ENCODE measurements at regions not wholly inside any gene's neighbourhood (a gene's known extent, or its start where the extent isn't known, plus 50 kb on each side); places are given as distances from the start of the nearest gene placed in this dataset.

DNA sequence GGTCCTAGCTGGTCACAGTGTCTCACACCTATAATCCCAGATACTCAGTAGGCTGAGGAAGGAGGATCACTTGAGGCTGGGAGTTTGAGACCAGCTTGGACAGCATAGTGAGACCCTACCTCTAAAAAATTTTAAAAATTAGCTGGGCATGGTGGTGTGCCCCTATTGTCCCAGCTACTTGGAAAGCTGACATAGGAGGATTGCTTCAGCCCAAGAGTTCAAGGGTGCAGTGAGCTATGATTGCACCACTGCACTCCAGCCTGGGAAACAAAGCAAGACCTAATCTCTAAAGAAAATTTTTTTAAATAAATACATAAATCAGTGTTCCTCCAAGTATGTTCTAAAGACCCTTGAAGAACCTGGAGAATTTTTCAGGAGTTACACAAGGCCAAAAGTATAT, 50.6 kb upstream of the GNAO1 start:
- DNase-seq (ENCODE audit: low read depth in 4 of 4, low spot score in 2 of 4), result no peak

DNA sequence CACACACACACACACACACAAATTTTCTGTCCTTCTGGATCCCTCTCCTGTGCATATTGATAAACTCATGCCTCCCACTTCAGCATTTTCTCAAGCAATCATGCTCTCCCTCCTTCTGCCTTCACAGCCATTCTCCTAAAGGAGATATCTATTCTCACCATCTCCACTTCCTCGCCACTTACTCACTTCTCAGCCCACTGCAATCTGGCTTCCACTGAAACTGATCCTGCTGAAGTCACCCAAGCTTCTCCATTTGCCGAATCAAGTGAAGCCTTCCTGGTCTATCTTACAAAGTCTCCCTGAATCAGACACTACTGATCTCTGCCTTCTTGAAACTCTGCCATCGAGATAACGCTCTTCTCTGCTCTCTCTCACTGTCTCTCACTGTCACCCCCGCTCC, 54.0 kb upstream of the GNAO1 start:
- DNase-seq (ENCODE audit: low read depth in 4 of 4, low spot score in 2 of 4), result no peak

DNA sequence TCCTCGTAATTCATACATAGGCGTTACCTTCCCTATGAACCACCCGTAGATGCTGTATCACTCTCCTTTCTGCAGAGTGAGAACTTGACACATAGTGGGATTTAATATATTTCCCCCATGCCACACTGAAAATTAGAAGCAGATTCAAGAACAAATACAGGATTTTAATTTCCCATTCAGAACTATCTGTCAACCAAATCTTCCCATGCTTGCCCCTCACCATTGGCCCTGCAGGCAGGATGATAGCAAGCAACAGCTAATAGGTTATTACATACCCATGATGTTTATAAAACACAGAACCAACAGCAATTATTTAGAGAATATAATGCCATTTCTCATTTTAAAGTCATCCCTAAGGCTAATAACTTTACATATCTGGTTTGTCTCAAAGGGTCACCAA, 55.0 kb upstream of the GNAO1 start:
- no peak for DNase-seq (ENCODE audit: low read depth in 4 of 4, low spot score in 2 of 4)

DNA sequence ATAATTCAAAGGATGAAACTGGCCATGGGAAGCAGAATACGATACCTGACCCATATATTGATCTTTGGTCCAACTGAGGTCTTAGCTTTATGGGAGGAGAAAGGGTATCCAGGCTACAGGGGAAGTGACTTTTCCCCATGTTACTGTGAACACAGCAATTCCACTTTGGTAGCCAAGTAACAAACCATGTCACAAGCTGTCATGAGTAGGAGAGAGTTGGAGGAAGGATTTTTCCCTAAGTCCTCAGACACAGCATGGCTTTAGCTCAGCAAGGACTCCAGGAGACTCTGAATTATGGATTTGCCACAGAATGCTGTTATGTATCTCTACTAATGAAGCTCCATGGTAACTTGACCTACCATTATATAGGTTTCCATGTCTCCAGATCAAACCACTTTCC, 56.5 kb upstream of the GNAO1 start:
- no peak for DNase-seq (ENCODE audit: low read depth in 4 of 4, low spot score in 2 of 4)

DNA sequence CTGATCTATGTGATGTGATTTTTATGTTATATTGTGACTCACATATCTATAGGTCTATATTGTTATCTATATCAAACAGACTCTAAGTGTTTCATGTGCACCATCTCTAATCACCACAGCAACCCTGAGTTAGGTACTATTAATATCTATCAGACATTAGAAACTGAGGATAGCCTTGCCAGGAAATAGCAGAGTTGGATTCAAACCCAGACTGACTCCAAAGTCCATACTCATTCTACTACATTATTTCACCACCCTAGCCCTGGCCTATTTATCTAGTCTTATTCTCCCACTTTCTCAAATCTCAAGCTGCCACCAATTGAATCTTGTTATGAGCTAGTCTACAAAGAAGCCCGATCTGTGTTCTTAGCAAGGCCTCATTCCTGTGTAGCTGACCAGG, 65.4 kb upstream of the GNAO1 start:
- no peak for DNase-seq (ENCODE audit: low read depth in 4 of 4, low spot score in 2 of 4)

DNA sequence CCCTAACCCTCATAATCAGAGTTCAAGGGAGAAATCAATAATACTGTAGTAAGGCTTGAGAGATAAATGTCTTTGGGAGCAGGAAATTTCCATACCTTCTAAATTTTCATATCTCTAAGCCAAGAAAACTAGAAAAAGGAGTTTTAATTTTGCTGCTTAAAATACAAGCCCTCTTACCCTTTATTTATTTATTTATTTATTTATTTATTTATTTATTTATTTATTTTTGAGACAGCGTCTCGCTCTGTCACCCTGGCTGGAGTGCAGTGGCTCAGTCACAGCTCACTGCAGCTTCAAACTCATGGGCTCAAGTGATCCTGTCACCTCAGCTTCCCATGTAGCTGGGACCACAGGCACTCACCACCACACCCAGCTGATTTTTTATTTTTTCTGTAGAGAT, 69.0 kb upstream of the GNAO1 start:
- no peak for DNase-seq (ENCODE audit: low read depth in 4 of 4, low spot score in 2 of 4)

DNA sequence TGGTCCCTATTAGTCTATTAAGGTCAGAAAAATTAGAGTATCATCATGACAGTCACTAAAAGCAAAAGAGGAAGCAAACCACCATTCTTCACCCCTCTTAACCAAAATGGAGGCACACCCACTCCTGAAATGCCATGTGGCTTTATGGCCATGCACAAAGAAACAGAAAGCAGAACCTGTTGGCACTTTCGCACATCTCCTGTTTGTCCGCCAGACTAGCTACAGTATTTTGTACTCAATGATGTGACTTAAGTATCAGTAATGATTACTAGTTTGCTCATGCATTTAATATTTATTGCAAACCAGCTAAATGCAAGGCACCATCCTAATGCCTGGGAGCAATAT, 70.2 kb upstream of the GNAO1 start:
- DNase-seq (ENCODE audit: low read depth in 4 of 4, low spot score in 2 of 4), result no peak

DNA sequence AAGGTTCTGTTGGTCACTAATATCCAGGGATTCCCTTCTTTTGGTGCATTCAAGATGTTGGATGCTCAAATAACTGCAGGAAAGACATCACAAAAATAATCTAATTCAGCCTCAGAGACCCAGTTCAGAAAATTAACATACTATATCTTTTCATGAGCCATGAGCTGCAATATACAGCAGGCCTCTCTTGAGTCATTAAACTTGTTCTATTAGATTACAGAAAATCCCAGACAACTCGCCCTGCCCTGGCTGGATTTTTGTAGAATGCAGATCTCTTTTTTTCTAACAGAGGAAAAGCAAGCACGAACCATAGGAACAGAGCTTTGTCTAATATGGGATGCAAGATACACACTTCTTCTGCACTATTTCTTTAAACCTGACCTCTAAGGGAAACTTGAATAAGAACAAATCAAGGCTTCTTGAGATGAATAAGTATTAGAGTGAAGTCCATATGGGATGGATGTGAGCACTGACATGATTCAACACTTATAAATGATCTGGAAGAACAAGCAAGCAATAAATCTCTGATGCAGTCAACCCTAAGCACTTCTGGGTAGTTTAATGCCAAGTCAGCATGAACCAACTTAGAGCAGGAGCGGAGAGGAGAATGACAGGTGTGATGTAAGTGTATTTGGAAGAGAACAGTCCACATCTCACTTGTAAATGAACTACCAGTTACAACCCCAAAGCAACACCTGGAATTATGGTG, 70.7 kb upstream of the GNAO1 start:
- no peak for DNase-seq (ENCODE audit: low read depth in 4 of 4, low spot score in 2 of 4)

DNA sequence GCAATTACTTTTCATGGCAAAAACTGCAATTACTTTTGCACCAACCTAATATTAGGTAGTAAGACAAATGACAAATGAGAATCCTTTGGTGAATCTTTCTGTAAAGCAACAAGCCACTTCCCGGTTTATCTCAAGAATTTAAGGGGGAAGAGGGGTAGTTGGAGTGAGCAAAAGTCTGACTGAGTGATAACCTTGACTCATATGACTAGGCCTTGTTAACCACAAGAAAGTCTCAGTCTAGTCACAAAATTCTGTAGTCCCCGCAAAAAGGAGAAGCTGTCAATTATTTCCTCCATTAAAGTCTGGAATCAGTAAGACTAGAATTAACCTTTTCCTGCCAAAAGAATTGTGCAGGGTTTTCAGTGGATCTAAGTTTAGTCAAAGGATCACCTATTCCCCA, 72.2 kb upstream of the GNAO1 start:
- no peak for DNase-seq (ENCODE audit: low read depth in 4 of 4, low spot score in 2 of 4)

DNA sequence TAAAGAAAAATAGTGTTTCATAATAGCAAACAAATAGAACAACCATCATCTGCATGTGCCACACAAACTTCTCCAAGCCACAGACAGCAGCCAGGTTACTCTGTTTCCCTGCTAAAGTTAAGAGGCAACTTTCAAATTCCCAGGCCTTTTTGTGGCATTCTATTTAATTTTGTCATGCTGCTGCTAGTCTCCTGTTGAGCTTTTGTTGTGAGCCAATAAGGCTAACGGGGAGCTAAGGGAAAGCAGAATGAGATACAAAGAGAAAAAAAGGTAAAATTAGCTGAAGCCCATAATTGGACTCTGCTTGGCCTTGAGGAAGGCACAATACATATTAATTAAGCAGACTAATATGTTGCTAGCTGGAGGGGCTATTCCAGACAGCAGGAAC, 74.7 kb upstream of the GNAO1 start:
- DNase-seq (ENCODE audit: low read depth in 4 of 4, low spot score in 2 of 4), result no peak

DNA sequence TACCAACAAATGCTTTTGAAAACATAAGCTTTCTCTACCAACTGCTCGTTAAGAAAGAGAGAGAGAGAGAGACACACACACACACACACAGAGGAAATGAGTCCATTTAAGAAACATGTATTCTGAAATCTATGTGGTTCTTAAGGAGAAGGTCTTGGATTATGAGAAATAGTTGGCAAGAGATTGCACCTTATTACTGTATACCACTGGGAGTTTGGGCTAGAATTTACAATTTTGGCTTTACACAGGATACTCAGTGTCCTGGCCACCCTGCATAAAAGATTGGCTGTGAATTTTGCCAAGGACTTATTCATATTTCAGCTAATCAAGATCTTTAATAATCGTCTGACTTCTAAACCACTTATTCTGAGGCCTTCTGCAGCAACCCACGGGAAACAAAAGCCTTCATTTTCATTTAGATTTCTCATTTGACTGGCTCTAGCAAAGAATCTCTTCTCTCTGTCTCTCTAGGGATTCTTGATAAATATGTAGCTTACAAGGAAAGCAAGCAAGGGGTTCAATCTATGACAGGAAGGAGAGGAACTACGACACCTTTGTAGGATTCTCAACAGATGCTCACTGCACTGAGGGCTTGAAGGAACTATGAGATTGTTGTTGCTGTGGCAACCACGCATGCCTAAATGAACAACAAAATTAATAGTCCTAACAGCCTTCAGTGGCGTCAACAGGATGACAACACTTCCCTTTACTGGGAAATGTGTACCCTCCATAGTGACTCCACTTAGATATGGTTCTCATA, 75.3 kb upstream of the GNAO1 start:
- no peak for DNase-seq (ENCODE audit: low read depth in 4 of 4, low spot score in 2 of 4)

DNA sequence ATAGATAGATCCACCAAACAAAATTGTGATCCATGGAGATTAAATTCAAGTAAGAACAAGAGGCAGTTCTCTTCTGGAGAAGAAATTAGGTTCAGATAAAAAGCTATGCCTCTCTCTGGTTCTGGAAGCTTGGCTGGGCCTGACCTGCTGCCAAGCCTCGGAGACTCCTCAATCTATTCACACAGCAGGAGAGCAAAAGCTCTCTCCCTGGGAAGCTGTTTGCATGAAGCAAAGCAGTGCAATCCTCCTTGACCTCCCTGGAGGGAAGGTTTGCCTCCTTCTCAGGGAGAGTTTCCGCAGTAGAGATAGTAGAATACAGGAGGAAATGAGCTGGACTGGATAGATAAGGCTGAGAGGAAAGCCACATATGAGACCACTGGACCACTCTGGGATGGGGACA, 78.1 kb upstream of the GNAO1 start:
- no peak for DNase-seq (ENCODE audit: low read depth in 4 of 4, low spot score in 2 of 4)

DNA sequence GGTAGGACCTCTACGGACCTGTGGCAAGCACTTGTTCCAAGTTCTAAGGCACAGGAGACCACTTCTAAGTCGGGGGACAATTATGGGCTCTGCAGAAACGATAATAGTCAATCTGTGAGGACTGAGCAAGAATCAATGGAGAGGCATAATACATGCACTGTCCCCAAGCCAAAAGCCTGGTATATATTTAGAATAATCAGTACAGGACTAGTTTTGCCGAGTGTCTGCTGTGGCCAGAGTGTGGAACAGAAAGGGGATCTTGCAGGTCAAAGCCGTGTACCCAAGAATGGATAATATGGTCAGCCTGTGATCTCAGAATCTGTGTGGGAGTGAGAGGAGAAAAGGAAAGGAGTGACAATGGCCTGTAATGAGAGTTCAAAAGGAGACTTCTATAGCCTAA, 80.2 kb upstream of the GNAO1 start:
- no peak for DNase-seq (ENCODE audit: low read depth in 4 of 4, low spot score in 2 of 4)

DNA sequence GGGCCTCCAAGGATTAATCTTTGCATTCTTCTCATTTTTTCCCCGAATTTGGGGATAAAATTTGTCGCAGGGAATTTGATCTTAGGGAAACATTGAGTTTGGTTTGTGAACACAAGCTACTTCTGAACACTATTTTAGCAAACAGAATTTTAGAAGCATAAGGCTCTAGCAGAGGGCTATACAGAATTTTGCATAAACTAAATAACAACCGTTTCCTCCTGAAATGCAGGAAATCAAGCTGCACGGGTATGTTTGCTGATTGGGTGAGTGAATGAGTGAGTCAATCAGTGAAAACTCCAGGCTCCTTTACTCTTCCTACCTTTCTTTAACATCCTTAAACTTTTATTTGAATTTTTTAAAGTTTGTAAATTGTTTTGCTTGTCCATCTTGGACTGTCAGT, 81.3 kb upstream of the GNAO1 start:
- no peak for DNase-seq (ENCODE audit: low read depth in 4 of 4, low spot score in 2 of 4)

DNA sequence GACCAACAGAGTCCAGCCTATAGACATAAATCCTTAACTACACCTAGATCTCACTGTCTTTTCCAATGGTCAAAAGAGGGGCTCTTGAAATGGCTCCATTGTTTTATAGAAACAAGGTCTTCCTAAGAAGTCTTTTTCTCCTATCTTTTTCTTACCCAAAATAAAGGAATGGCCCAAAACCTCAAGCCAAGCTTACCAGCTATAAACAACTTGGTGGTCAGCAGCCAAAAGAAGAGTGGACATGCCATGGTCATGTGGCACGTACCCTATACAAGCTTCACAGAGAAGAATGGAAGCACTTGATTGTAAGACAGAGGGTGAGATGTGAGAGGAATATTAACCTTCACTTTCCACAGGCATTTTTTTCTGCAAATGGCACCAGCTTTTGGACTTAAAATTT, 82.1 kb upstream of the GNAO1 start:
- DNase-seq (ENCODE audit: low read depth in 4 of 4, low spot score in 2 of 4), result no peak

DNA sequence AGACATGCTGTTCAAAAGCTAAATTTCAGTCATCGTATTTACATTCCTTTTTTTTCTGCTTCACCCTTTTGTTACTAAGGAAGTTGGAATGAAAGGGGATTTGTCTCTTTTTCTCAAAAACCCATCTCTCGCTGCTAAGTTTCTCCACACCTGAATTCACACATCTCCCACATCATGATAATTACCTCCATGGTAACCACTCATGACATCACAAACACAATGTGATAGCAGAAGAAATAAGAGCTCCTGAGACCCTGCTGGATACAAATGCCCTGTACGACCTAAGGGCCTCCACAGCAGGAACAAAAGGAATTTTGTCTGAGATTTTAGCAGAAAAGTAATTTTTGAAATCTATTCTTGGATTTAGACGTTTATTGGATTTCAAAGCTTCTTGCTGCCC, 82.6 kb upstream of the GNAO1 start:
- no peak for DNase-seq (ENCODE audit: low read depth in 4 of 4, low spot score in 2 of 4)

DNA sequence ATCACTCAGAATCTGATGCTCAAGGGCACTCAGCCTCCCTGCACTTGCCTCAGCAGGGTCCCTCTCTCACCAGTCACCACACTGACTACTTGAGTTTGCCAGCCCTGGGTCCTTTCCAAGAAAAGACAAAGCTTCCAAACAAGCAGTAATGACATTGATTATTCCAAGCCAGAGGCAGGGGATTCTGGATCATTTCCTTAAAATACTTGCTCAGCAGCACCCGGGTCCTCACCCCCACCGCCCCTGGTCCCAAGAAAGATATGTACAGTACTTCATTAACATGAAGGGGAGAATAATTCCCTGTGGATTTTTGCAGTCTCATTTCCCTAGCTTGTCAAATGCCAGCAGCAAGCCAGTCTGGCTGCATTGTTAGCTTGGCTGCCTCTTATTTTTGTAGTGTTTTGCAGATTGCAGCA, 83.2 kb upstream of the GNAO1 start:
- DNase-seq (ENCODE audit: low read depth in 4 of 4, low spot score in 2 of 4), result no peak

DNA sequence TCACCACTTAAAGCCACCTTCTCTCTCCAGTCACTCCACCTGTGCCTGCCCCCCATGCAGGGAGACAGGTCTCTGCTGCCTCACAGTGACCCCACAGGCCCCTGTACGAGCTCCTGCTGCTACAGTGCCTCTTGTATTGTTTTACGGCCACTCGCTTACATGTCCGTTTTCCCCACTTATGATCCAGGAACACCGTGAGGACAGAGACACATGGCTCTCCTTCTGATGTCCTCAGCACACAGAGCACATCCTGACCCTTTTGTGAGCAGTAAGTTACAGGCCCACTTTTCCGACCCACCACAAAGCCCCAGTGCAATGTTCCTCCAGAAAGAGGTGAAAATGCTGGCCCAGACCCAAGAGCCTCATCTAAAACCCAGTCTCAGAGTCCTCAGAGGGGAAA, 84.8 kb upstream of the GNAO1 start:
- no peak for DNase-seq (ENCODE audit: low read depth in 4 of 4, low spot score in 2 of 4)

DNA sequence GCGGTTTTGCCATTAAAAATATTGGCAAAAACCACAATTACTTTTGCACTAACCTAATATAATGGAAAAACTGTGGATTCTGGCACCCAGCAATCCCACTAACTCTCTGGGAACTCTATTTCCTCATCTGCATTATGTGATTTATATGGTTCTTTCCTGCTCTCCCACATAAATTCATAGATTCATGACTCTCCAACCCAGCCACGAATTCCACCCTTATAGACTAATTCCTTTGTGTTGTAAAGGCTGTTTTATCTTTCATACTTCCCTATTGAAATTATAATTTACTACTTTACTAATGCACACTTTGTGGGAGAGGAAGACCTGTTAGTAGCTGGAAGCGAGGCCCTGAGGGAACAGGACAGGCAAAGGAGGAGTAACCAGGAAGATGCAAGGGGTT, 88.4 kb upstream of the GNAO1 start:
- DNase-seq (ENCODE audit: low read depth in 4 of 4, low spot score in 2 of 4), result no peak

DNA sequence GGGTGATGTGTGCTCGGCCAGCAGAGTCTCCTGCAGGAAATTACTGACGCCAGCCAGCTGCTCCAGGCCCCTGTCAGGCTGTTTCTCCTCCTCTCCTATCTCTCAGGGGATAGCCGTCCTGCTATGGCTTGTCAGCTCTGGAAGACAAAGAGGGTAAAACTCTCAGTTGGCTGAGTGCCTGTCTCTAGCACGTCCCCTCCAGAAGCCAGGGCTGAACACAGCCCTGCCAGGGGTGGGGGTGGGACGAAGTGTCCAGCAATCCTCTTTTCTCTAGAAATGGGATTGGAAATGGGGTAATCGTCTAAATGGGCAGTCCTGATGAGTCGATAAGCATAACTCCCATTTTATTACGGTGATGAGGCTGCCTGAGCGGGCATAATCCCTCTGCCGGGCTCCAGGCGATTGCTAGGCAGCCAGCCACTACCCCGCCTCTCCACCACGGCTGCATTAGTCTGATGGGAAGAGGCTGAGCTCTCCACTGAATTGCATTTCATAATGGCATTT, 89.1 kb upstream of the GNAO1 start:
- peak; percentile 44 to 70 (median 59) for DNase-seq (ENCODE audit: low read depth in 4 of 4, low spot score in 2 of 4)

DNA sequence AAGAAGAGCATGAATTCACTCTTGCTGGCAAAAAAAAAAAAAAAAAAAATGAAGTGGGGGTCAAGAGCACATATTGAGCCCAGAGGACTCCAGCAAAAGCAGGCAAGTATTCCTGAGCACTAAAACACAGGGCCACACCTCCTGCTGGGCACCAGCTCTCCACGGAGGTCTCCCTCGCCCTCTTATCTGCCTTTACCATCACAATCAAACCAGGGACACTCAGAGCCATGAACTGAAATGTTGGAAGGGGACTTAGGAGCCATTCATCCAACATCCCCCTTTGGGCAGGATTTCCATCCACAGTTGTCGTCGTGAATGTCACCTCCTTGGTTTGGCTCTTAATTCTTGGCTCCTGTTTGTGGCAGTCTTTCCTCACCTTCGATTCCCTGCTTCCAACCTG, 89.8 kb upstream of the GNAO1 start:
- DNase-seq (ENCODE audit: low read depth in 4 of 4, low spot score in 2 of 4), result no peak

DNA sequence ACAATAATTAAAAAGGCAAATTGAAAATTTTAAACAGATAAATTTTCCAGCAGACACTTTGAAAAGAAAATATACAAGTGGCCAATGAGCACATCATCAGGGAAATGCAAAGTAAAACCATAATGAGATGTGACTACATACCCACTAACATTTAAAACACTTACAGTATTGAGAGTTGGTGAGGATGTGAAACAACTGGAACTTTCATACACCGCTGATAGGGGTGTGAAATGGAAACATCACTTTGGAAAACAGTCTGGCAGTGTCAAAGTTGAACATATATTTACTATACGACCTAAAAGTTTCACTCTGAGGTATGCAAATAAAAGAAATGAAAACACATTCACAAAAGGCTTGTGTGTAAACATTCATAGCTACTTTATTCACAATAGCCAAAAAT, 94.0 kb upstream of the GNAO1 start:
- no peak for DNase-seq (ENCODE audit: low read depth in 4 of 4, low spot score in 2 of 4)

DNA sequence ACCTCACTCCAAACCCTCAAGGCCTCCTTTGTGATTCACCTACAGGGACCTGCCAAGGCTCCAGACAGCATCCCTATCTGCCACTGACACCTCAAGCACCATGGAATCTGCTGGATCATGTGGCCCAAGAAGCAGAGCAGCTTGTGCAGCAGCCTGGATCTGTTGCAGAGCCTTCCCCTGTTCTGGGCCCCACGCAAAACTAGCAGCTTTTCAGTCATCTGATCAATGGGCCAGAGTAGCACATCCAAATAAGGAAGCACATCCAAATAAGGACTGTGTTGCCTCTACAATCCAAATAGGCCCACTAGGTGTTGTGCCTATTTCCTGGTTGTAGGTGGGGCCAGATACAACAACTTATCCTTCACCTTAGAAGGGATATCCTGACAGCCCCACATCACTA, 97.1 kb upstream of the GNAO1 start:
- no peak for DNase-seq (ENCODE audit: low read depth in 4 of 4, low spot score in 2 of 4)

All from left renal cortex interstitium (tissue), 4 donors.